HepG2 (cell line): ENCODE measurements at regions not wholly inside any gene's neighbourhood (a gene's known extent, or its start where the extent isn't known, plus 50 kb on each side); places are given as distances from the start of the nearest gene placed in this dataset.

Experiments used
- DRAP1 ChIP-seq: IDR thresholded peaks from 2 replicates; pipeline ENCODE4 v1.6.1; 2016; ENCODE audit warnings: missing genetic modification reagents, missing compliant biosample characterization
- E2F1 ChIP-seq: sonication (generic); formaldehyde crosslinking; IDR thresholded peaks from 2 replicates; pipeline ENCODE4 v1.5.0; 2020; ENCODE audit warnings: missing genetic modification reagents
- FOXA1 ChIP-seq, 2 experiments: fragments of 450-650 bp in 1 of 2; sonication (generic) in 1 of 2; formaldehyde crosslinking in 1 of 2; IDR thresholded peaks; 2 replicates each; pipeline versions ENCODE4 v1.4.0 to v1.6.1; 2016 to 2020; ENCODE audit warnings: missing genetic modification reagents in 1 of 2
- GATA4 ChIP-seq: sonication (generic); IDR thresholded peaks from 2 replicates; pipeline ENCODE4 v1.6.1; 2016; ENCODE audit warnings: antibody characterized with exemption, low read depth, borderline replicate concordance
- KDM2A ChIP-seq: sonication (generic); formaldehyde crosslinking; IDR thresholded peaks from 2 replicates; pipeline ENCODE4 v1.4.0; 2020; ENCODE audit warnings: low read depth, missing genetic modification reagents, borderline replicate concordance
- MTA3 ChIP-seq: sonication (generic); formaldehyde crosslinking; IDR thresholded peaks from 2 replicates; pipeline ENCODE4 v1.4.0; 2020; ENCODE audit warnings: missing genetic modification reagents
- PHF5A ChIP-seq: IDR thresholded peaks from one replicate; pipeline ENCODE4 v1.6.1; 2018; ENCODE audit warnings: low read depth, missing genetic modification reagents; ENCODE audit not compliant: unreplicated experiment
- PRDM10 ChIP-seq: sonication (generic); formaldehyde crosslinking; IDR thresholded peaks from 2 replicates; pipeline ENCODE4 v1.4.0; 2020; ENCODE audit warnings: low read depth, missing genetic modification reagents
- RARA ChIP-seq: IDR thresholded peaks from 2 replicates; pipeline ENCODE4 v1.6.1; 2016; ENCODE audit warnings: missing genetic modification reagents, missing compliant biosample characterization
- SIX4 ChIP-seq: sonication (generic); formaldehyde crosslinking; IDR thresholded peaks from 2 replicates; pipeline ENCODE4 v1.4.0; 2020; ENCODE audit warnings: missing genetic modification reagents
- STAT5B ChIP-seq: sonication (generic); formaldehyde crosslinking; IDR thresholded peaks from 2 replicates; pipeline ENCODE4 v1.4.0; 2020; ENCODE audit warnings: missing genetic modification reagents
- TBX2 ChIP-seq: sonication (generic); formaldehyde crosslinking; IDR thresholded peaks from 2 replicates; pipeline ENCODE4 v1.5.0; 2020; ENCODE audit warnings: missing genetic modification reagents, mild to moderate bottlenecking, borderline replicate concordance
- ZBTB25 ChIP-seq: IDR thresholded peaks from 2 replicates; pipeline ENCODE4 v1.6.1; 2018; ENCODE audit warnings: missing genetic modification reagents
- ZKSCAN5 ChIP-seq: sonication (generic); formaldehyde crosslinking; IDR thresholded peaks from 2 replicates; pipeline ENCODE4 v1.5.1; 2020; ENCODE audit warnings: mild to moderate bottlenecking, missing genetic modification reagents
- ZNF232 ChIP-seq: sonication (generic); formaldehyde crosslinking; IDR thresholded peaks from 2 replicates; pipeline ENCODE4 v1.4.0; 2020; ENCODE audit warnings: missing genetic modification reagents, borderline replicate concordance
- ZNF235 ChIP-seq: sonication (generic); formaldehyde crosslinking; IDR thresholded peaks from 2 replicates; pipeline ENCODE4 v1.8.1; 2023; ENCODE audit warnings: mild to moderate bottlenecking, missing genetic modification reagents, borderline replicate concordance
- ZNF280B ChIP-seq: sonication (generic); formaldehyde crosslinking; IDR thresholded peaks from 2 replicates; pipeline ENCODE4 v1.5.0; 2020; ENCODE audit warnings: missing genetic modification reagents, mild to moderate bottlenecking, borderline replicate concordance
- ZNF33A ChIP-seq: sonication (generic); formaldehyde crosslinking; IDR thresholded peaks from 2 replicates; pipeline ENCODE4 v1.5.1; 2020; ENCODE audit warnings: missing genetic modification reagents, mild to moderate bottlenecking, moderate library complexity, borderline replicate concordance
- ZNF615 ChIP-seq: sonication (generic); formaldehyde crosslinking; IDR thresholded peaks from 2 replicates; pipeline ENCODE4 v1.5.0; 2020; ENCODE audit warnings: mild to moderate bottlenecking, missing genetic modification reagents, borderline replicate concordance
- ZNF776 ChIP-seq: sonication (generic); formaldehyde crosslinking; IDR thresholded peaks from 2 replicates; pipeline ENCODE4 v1.4.0; 2020; ENCODE audit warnings: mild to moderate bottlenecking, missing genetic modification reagents
- ZNF784 ChIP-seq: sonication (generic); formaldehyde crosslinking; IDR thresholded peaks from 2 replicates; pipeline ENCODE4 v1.5.1; 2020; ENCODE audit warnings: missing genetic modification reagents, mild to moderate bottlenecking, borderline replicate concordance

- no peak for TF ChIP-seq PRDM10 (CRISPR knock-in tag)
- TF ChIP-seq TBX2 (CRISPR knock-in tag), result no peak
- TF ChIP-seq KDM2A (CRISPR knock-in tag), result no peak
- no peak; the same call in 1 of the 2 replicates for TF ChIP-seq ZKSCAN5
- peak; percentile 62; the same call in 1 of the 2 replicates for TF ChIP-seq ZNF776 (CRISPR knock-in tag)
- TF ChIP-seq ZNF232 (CRISPR knock-in tag), result peak; percentile 49; the same call in 1 of the 2 replicates
- no peak for TF ChIP-seq FOXA1 (IDR thresholded peaks at IDR 0.05)
- no peak for TF ChIP-seq FOXA1 (CRISPR knock-in tag; IDR thresholded peaks at IDR 0.05)
- TF ChIP-seq ZNF33A (CRISPR knock-in tag), result no peak
- no peak for TF ChIP-seq ZNF615 (CRISPR knock-in tag)
- no peak for TF ChIP-seq GATA4
- peak; percentile 63 for TF ChIP-seq DRAP1 (CRISPR knock-in tag)
- no peak for TF ChIP-seq STAT5B
- TF ChIP-seq E2F1 (CRISPR knock-in tag), result peak; percentile 51; the same call in 1 of the 2 replicates
- TF ChIP-seq ZNF280B (CRISPR knock-in tag), result 0 out of 2 replicates have a peak, but pooled peaks have one; percentile 57
- no peak for TF ChIP-seq MTA3 (CRISPR knock-in tag)
- no peak for TF ChIP-seq SIX4
- no peak for TF ChIP-seq RARA (CRISPR knock-in tag)
- TF ChIP-seq ZNF784, result no peak
- TF ChIP-seq ZNF235 (CRISPR knock-in tag), result no peak
- no peak for TF ChIP-seq ZBTB25
- TF ChIP-seq PHF5A, result no peak
Measured at GRCh38 chr6:26251354-26252076, 113.5 kb upstream of the BTN3A2 start (continued).
